Pulmonary artery endothelial cell (primary cell): ENCODE measurements at regions not wholly inside any gene's neighbourhood (a gene's known extent, or its start where the extent isn't known, plus 50 kb on each side); places are given as distances from the start of the nearest gene placed in this dataset.
"Not testable (repeated sequence)": the region's sequence is repeated elsewhere in the genome, so short reads cannot be mapped to it uniquely, and the experiment has no call there.

Source experiments
- DNase-seq: peaks from one replicate; pipeline ENCODE4 v3.0.0-alpha.2; 2011; ENCODE audit warnings: low read depth, low spot score

- DNase-seq = no peak
Measured at GRCh38 chr15:95068701-95069521, 837.5 kb downstream of the MCTP2 start.

- no peak for DNase-seq
Measured at GRCh38 chr15:95075792-95076677, 844.7 kb downstream of the MCTP2 start.

- no peak for DNase-seq
Measured at GRCh38 chr15:95076678-95076990, 845.3 kb downstream of the MCTP2 start.

GRCh38 chr15:95078003-95078402, 846.6 kb downstream of the MCTP2 start:
- DNase-seq = no peak

- not testable (repeated sequence) for DNase-seq
Measured at GRCh38 chr15:95080228-95080627, 848.9 kb downstream of the MCTP2 start.

- DNase-seq = no peak
Measured at GRCh38 chr15:95085056-95085455, 853.7 kb downstream of the MCTP2 start.

- peak; percentile 4 for DNase-seq
Measured at GRCh38 chr15:95086531-95087252, 855.3 kb downstream of the MCTP2 start.

- no peak for DNase-seq
Measured at GRCh38 chr15:95087253-95087609, 855.9 kb downstream of the MCTP2 start.

GRCh38 chr15:95091444-95091843, 860.1 kb downstream of the MCTP2 start:
- DNase-seq = no peak

GRCh38 chr15:95095250-95095649, 863.9 kb downstream of the MCTP2 start:
- DNase-seq = no peak

- no peak for DNase-seq
Measured at GRCh38 chr15:95096651-95097050, 865.3 kb downstream of the MCTP2 start.

- DNase-seq = no peak
Measured at GRCh38 chr15:95097361-95097760, 866.0 kb downstream of the MCTP2 start.

GRCh38 chr15:95105229-95105628, 873.9 kb downstream of the MCTP2 start:
- DNase-seq = no peak

GRCh38 chr15:95106801-95107200, 875.4 kb downstream of the MCTP2 start:
- DNase-seq = no peak

GRCh38 chr15:95108673-95109072, 877.3 kb downstream of the MCTP2 start:
- no peak for DNase-seq

GRCh38 chr15:95111969-95112368, 880.6 kb downstream of the MCTP2 start:
- no peak for DNase-seq

- DNase-seq = no peak
Measured at GRCh38 chr15:95113041-95113440, 881.7 kb downstream of the MCTP2 start.

- no peak for DNase-seq
Measured at GRCh38 chr15:95119041-95119610, 887.8 kb downstream of the MCTP2 start.

- no peak for DNase-seq
Measured at GRCh38 chr15:95120595-95120994, 889.2 kb downstream of the MCTP2 start.

GRCh38 chr15:95121191-95121590, 889.8 kb downstream of the MCTP2 start:
- DNase-seq = no peak

- DNase-seq = no peak
Measured at GRCh38 chr15:95125803-95126202, 894.4 kb downstream of the MCTP2 start.

- DNase-seq = no peak
Measured at GRCh38 chr15:95127356-95127755, 896.0 kb downstream of the MCTP2 start.
